GM23338 (cell line): ENCODE measurements at regions not wholly inside any gene's neighbourhood (a gene's known extent, or its start where the extent isn't known, plus 50 kb on each side); places are given as distances from the start of the nearest gene placed in this dataset.

Experiments
- ATAC-seq: fragments of 200-7000 bp; cut with Tn5 transposase; 3 replicates; pipeline ENCODE4 v1.9.1; 2020
- DNase-seq: peaks from one replicate; pipeline ENCODE4 v3.0.0-alpha.2; 2015; ENCODE audit warnings: low spot score
- H2AFZ ChIP-seq: fragments of 200-600 bp; sonication (generic); 2 replicates; pipeline ENCODE4 v1.8.0; 2016; ENCODE audit warnings: antibody characterized with exemption, mild to moderate bottlenecking, moderate library complexity
- H3F3A ChIP-seq: fragments of 200-600 bp; sonication (generic); replicated peaks from 2 replicates; pipeline ENCODE4 v1.8.0; 2017; ENCODE audit warnings: antibody characterized with exemption, mixed run types, low read depth
- H3K27ac ChIP-seq: fragments of 200-600 bp; sonication (generic); 2 replicates; pipeline ENCODE4 v1.6.1; 2016; ENCODE audit warnings: low read depth
- H3K27me3 ChIP-seq: fragments of 200-600 bp; sonication (generic); 2 replicates; pipeline ENCODE4 v1.8.0; 2016; ENCODE audit warnings: mild to moderate bottlenecking, mixed run types, moderate library complexity; ENCODE audit not compliant: insufficient read depth
- H3K36me3 ChIP-seq: fragments of 200-600 bp; sonication (generic); 2 replicates; pipeline ENCODE4 v1.8.0; 2016; ENCODE audit warnings: mild to moderate bottlenecking; ENCODE audit not compliant: insufficient read depth
- H3K4me1 ChIP-seq: fragments of 200-600 bp; sonication (generic); 2 replicates; pipeline ENCODE4 v1.8.0; 2016; ENCODE audit warnings: mild to moderate bottlenecking, moderate library complexity; ENCODE audit not compliant: insufficient read depth
- H3K4me2 ChIP-seq: fragments of 200-600 bp; sonication (generic); 2 replicates; pipeline ENCODE4 v1.7.1; 2017; ENCODE audit warnings: mixed run types
- H3K4me3 ChIP-seq: fragments of 200-600 bp; sonication (generic); 2 replicates; pipeline ENCODE4 v1.6.1; 2016; ENCODE audit warnings: mixed run types
- H3K79me2 ChIP-seq: fragments of 200-600 bp; sonication (generic); replicated peaks from 2 replicates; pipeline ENCODE4 v1.8.0; 2017; ENCODE audit warnings: mild to moderate bottlenecking; ENCODE audit not compliant: insufficient read depth
- H3K9me2 ChIP-seq: fragments of 200-600 bp; sonication (generic); 2 replicates; pipeline ENCODE4 v1.8.0; 2017; ENCODE audit not compliant: insufficient read depth
- H4K20me1 ChIP-seq: fragments of 200-600 bp; sonication (generic); replicated peaks from 2 replicates; pipeline ENCODE4 v1.8.0; 2017; ENCODE audit warnings: mild to moderate bottlenecking; ENCODE audit not compliant: insufficient read depth
- H3K27ac Mint-ChIP-seq: 2 replicates; pipeline ENCODE4 v1.8.0; 2020; ENCODE audit warnings: inconsistent platforms, mild to moderate bottlenecking, moderate library complexity, mixed read lengths
- H3K27me3 Mint-ChIP-seq: 3 replicates; pipeline ENCODE4 v1.8.0; 2022; ENCODE audit warnings: low read depth, mild to moderate bottlenecking, moderate library complexity, mixed read lengths, inconsistent platforms; ENCODE audit not compliant: insufficient read depth, poor library complexity
- H3K36me3 Mint-ChIP-seq: 3 replicates; pipeline ENCODE4 v1.8.0; 2021; ENCODE audit warnings: low read depth, mild to moderate bottlenecking, inconsistent platforms, moderate library complexity, mixed read lengths
- H3K4me1 Mint-ChIP-seq: 3 replicates; pipeline ENCODE4 v1.8.0; 2020; ENCODE audit warnings: mild to moderate bottlenecking, inconsistent platforms, mixed read lengths
- H3K4me3 Mint-ChIP-seq: 3 replicates; pipeline ENCODE4 v1.8.0; 2021; ENCODE audit warnings: moderate library complexity, mild to moderate bottlenecking, inconsistent platforms, mixed read lengths
- H3K9me3 Mint-ChIP-seq: 3 replicates; pipeline ENCODE4 v1.8.0; 2020; ENCODE audit warnings: moderate library complexity, mild to moderate bottlenecking, inconsistent platforms, mixed read lengths
- POLR2AphosphoS5 ChIP-seq: IDR thresholded peaks from 2 replicates; pipeline ENCODE4 v1.6.1; 2016; ENCODE audit warnings: antibody characterized with exemption, low read depth
- REST ChIP-seq: IDR thresholded peaks from one replicate; pipeline ENCODE4 v1.6.1; 2018; ENCODE audit warnings: antibody characterized with exemption; ENCODE audit not compliant: unreplicated experiment
- STAT1 ChIP-seq: IDR thresholded peaks from one replicate; pipeline ENCODE4 v1.6.1; 2016; ENCODE audit warnings: antibody characterized with exemption; ENCODE audit not compliant: unreplicated experiment
- ZNF331 ChIP-seq: fragments of 250-450 bp; sonication (Bioruptor Pico); IDR thresholded peaks from 2 replicates; pipeline ENCODE4 v1.5.0; 2020; ENCODE audit warnings: low read depth, mild to moderate bottlenecking, moderate library complexity

GRCh38 chr20:16926626-16927430 is 178.7 kb downstream of the OTOR start (continued):
- TF ChIP-seq REST: no peak

- Histone ChIP-seq H3K36me3 (no peaks in the 10 kb centered on the region), H3K79me2 (no peaks in the 10 kb centered on the region), H3K4me3 (no peak overlapping the region), H3F3A (no peaks in the 10 kb centered on the region), H3K27ac (no peak overlapping the region), H2AFZ (no peak overlapping the region), H3K4me2 (no peak overlapping the region), H3K9me2 (peaks cover 12% of the 10 kb centered on the region; the same call in 1 of the 2 replicates), H3K27me3 (no peaks in the 10 kb centered on the region), H3K4me1 (no peaks in the 10 kb centered on the region), H4K20me1 (no peaks in the 10 kb centered on the region)
- Mint-ChIP-seq H3K36me3 (no peaks in the 10 kb centered on the region), H3K27me3 (no peaks in the 10 kb centered on the region), H3K4me1 (no peaks in the 10 kb centered on the region), H3K4me3 (no peak overlapping the region), H3K27ac (no peak overlapping the region), H3K9me3 (peaks cover 2% of the 10 kb centered on the region; the same call in 1 of the 3 replicates)
- ATAC-seq (no peak), DNase-seq (no peak)
- TF ChIP-seq STAT1: no peak
Measured at GRCh38 chr20:16929756-16930155, 181.6 kb downstream of the OTOR start.

GRCh38 chr20:16930656-16931055 is 182.5 kb downstream of the OTOR start:
- Histone ChIP-seq H3K9me2 (peaks cover 12% of the 10 kb centered on the region; the same call in 1 of the 2 replicates), H3K36me3 (no peaks in the 10 kb centered on the region), H3K4me1 (no peaks in the 10 kb centered on the region), H3K79me2 (no peaks in the 10 kb centered on the region), H3K27me3 (no peaks in the 10 kb centered on the region), H3K27ac (no peak overlapping the region), H3K4me3 (no peak overlapping the region), H3F3A (no peaks in the 10 kb centered on the region), H4K20me1 (no peaks in the 10 kb centered on the region), H2AFZ (no peak overlapping the region), H3K4me2 (no peak overlapping the region)
- TF ChIP-seq POLR2AphosphoS5 (no peak), REST (no peak), ZNF331 (CRISPR knock-in tag) (no peak)
- no peak overlapping the region for H3K27ac Mint-ChIP-seq
- no peaks in the 10 kb centered on the region for H3K4me1 Mint-ChIP-seq
- H3K27me3 Mint-ChIP-seq: no peaks in the 10 kb centered on the region
- ATAC-seq (0 out of 3 replicates have a peak, but pooled peaks have one; percentile 36), DNase-seq (no peak)
- H3K4me3 Mint-ChIP-seq: no peak overlapping the region
- peaks cover 3% of the 10 kb centered on the region for H3K9me3 Mint-ChIP-seq
- H3K36me3 Mint-ChIP-seq: no peaks in the 10 kb centered on the region
